NCI-H446 treated with DMSO at 0.1 percent for 48 hours (cell line): ENCODE measurements at regions not wholly inside any gene's neighbourhood (a gene's known extent, or its start where the extent isn't known, plus 50 kb on each side); places are given as distances from the start of the nearest gene placed in this dataset.

Source experiments
- DNase-seq: peaks from one replicate; lab custom pipeline; 2025; lab: John Stamatoyannopoulos, UW

- no peak for DNase-seq
Measured at GRCh38 chr6:67362976-67363375, 1272.1 kb upstream of the ADGRB3 start.

- DNase-seq = no peak
Measured at GRCh38 chr6:67361264-67361663, 1273.8 kb upstream of the ADGRB3 start.

GRCh38 chr6:67358241-67358640 is 1276.8 kb upstream of the ADGRB3 start:
- no peak for DNase-seq

GRCh38 chr6:67353861-67354260 is 1281.2 kb upstream of the ADGRB3 start:
- no peak for DNase-seq

- DNase-seq = no peak
Measured at GRCh38 chr6:67352717-67353116, 1282.4 kb upstream of the ADGRB3 start.

GRCh38 chr6:67350729-67351128 is 1284.4 kb upstream of the ADGRB3 start:
- DNase-seq = no peak

GRCh38 chr6:67345946-67346345 is 1289.1 kb upstream of the ADGRB3 start:
- DNase-seq = no peak

- no peak for DNase-seq
Measured at GRCh38 chr6:67336014-67336413, 1299.1 kb upstream of the ADGRB3 start.

- peak; percentile 5 for DNase-seq
Measured at GRCh38 chr6:67331304-67331703, 1303.8 kb upstream of the ADGRB3 start.

- no peak for DNase-seq
Measured at GRCh38 chr6:67328269-67328668, 1306.8 kb upstream of the ADGRB3 start.

- DNase-seq = no peak
Measured at GRCh38 chr6:67300430-67301040, 1334.5 kb upstream of the ADGRB3 start.

GRCh38 chr6:67292169-67292568 is 1342.9 kb upstream of the ADGRB3 start:
- DNase-seq = no peak

GRCh38 chr6:67287566-67287965 is 1347.5 kb upstream of the ADGRB3 start:
- no peak for DNase-seq

GRCh38 chr6:67285770-67286495 is 1349.1 kb upstream of the ADGRB3 start:
- DNase-seq = no peak

GRCh38 chr6:67277312-67277711 is 1357.8 kb upstream of the ADGRB3 start:
- DNase-seq = no peak

GRCh38 chr6:67265996-67266921 is 1368.8 kb upstream of the ADGRB3 start:
- no peak for DNase-seq

GRCh38 chr6:67252663-67253062 is 1382.4 kb upstream of the ADGRB3 start:
- DNase-seq = no peak

GRCh38 chr6:67248077-67248476 is 1387.0 kb upstream of the ADGRB3 start:
- no peak for DNase-seq

- DNase-seq = no peak
Measured at GRCh38 chr6:67244037-67244436, 1391.0 kb upstream of the ADGRB3 start.

GRCh38 chr6:67237277-67237676 is 1397.8 kb upstream of the ADGRB3 start:
- no peak for DNase-seq

- DNase-seq = no peak
Measured at GRCh38 chr6:67231092-67231491, 1404.0 kb upstream of the ADGRB3 start.

- no peak for DNase-seq
Measured at GRCh38 chr6:67224989-67225388, 1410.1 kb upstream of the ADGRB3 start.

- no peak for DNase-seq
Measured at GRCh38 chr6:67221226-67221625, 1413.9 kb upstream of the ADGRB3 start.
